T1000 (cell line): ENCODE measurements at regions not wholly inside any gene's neighbourhood (a gene's known extent, or its start where the extent isn't known, plus 50 kb on each side); places are given as distances from the start of the nearest gene placed in this dataset.

Source experiments
- DNase-seq: peaks from one replicate; lab custom pipeline; 2025; ENCODE audit warnings: mixed read lengths; lab: John Stamatoyannopoulos, UW

DNA sequence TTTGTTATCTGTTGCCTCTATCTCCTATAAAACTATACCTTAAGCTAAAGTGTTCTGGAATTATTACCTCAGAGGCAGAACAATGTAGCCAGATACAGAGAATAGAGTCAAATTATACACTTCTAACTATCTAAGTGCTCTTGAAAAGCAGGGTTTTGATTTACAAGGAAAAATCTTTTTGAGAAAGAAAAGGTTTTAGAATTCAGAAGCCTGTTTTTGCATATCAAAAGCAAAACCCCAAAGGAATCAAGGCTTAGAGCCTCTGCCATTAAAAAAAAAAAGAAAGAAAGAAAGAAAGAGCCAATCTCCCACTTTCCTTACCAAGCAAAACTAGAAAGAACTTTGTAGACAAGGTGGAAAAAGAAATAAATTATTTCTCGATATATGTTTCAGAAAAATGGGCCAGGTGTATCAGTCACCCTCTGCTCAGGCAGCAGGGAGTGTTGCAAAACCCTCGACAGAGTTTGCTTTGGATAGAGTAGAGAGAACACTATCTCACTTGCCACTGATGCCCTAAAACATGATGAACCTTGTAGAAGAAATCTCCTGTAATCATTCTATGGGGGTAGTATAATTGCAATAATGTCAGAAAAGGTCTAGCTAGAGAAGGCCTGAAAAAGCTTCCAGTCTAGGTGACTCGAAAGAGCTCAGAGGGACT, 318.3 kb downstream of the PCDH10 start:
- no peak for DNase-seq

GRCh38 chr4:133465022-133465421, 315.9 kb downstream of the PCDH10 start:
- no peak for DNase-seq

DNA sequence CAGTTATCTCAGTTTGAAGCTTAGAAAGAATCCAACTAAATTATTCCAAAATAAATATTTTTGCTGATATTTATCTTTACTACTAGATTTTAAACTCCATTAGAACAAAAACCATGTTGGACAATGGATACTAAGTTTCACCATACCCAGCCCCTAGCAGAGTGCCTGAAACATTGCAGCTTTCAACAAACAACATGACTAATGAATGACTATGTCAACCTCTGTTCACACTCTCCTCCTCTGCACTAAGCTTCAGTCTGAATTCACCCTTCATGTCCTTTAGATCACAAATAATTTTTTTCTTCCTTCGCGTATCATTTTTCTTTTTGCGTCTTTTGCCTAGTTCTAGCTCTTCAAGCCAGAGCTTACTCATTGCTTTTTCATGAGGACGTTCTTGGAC, 315.2 kb downstream of the PCDH10 start:
- DNase-seq = no peak

DNA sequence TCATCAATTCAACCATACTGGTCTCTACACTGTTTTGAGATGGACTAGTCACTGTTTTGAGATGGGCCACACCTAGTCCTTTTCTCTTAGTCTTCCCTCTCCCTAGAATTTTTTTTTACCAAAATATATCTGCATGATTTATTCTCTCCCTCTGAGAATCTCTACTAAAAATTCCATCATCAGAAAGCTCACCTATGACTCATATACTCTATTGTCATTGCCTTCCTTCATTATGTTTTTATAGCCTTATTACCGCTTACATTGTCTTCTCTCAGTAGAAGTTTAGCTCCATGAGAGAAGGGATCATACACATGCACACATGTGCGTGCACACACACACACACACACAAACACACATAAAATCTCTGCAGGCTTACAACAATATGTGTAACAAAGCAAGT, 303.6 kb downstream of the PCDH10 start:
- DNase-seq = no peak

GRCh38 chr4:133450813-133451212, 301.7 kb downstream of the PCDH10 start:
- no peak for DNase-seq

DNA sequence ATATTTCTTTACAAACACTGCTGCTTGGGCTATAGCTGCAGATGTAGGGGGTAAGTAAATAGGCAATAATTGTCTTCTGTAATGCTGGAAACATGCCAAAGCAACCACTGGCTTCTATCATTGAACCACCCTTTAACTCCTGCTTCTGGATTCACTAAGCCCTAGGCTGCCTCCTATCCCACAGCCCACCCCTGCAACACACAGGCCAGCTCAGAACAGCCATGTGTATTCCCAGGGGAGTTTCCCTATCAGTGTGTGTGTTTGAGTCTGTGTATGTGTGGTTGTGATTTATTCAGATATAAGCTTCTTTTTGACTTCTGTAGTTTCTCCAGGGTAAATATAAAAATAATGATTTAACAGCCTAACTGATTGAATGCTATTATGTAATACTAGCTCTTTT, 291.3 kb downstream of the PCDH10 start:
- DNase-seq = no peak

- no peak for DNase-seq
Observed at GRCh38 chr4:133439830-133440229, 290.7 kb downstream of the PCDH10 start.

DNA sequence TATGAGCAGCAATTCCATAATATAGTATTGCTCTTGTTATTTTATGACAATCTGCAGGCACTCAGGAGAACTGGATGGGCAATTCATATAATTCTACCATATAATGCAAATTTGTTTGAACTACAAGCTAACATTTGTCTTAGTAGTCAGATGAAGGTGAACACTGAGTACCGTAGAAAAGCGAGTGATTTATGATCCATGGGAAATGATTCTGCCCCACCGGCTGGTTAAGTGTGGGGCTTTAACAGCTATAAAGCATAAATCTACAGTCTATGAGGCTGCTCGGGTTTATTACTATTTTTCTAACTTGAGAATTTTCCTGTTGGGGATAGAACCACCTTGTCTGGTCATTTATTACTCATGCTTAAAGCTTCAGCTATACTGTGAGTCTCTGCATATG, 275.5 kb downstream of the PCDH10 start:
- DNase-seq = no peak

DNA sequence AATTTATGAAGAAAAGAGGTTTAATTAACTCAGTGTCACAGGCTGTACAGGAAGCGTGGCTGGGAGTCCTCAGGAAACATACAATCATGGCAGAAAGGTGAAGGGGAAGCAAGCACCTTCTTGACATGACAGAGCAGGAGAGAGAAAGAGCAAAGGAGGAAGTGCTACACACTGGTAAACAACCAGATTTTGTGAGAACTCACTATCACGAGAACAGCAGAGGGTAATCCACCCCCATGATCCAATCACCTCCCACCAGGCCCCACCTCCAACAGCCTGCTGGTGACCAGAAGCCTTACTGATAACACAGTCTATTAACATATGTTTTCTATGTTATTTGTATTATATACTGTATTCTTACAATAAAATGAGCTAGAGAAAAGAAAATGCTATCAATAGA, 254.8 kb downstream of the PCDH10 start:
- DNase-seq = no peak

DNA sequence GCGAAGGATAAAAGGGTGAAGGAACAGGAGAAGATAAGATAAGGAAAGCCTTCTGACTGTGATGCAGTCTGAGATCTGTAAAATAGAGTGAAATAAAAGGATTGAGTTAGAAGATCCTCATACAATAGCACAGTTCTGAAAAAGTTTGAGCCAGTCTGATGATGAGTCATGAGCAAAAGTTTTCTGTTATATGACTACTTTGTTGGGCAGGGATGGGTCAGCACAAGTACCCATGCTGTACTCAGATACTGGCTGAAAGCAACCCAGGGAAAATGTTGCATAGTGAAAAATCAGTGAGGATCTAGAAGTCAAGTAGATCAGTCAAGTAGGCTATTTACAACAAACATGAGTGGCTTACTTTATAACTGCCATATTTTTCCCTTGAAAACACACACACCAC, 253.5 kb downstream of the PCDH10 start:
- no peak for DNase-seq

DNA sequence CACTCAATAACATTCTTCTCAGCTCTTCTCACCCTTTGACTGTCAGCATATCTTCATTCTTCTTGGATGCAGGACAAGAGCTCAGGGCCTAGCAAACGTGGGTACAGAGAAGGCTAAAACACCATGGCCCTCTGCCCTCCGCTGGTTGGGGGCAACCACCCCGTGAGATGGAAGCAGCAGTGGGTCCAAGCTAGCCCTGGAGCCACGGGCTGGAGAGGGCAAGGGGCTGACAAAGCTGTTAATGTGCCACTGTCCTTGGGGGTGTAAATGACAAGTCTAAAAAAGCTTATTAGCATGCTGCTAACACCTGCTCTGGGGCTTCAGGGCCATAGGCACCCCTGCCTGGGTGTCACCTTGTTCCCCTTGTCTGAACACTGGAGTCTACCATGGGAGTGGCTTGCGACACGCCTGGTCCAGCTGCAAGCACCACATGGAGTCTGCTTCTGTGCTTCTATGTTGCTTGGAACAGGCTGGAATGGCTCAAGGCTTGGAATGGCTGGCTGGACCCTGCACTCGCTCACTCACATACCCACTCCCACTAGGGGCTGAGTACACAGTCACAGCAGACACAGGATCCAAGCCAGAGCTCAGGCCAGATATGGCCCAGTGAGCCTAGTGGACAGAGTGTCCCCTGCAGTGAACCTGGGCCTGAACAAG, 246.0 kb downstream of the PCDH10 start:
- DNase-seq = no peak

DNA sequence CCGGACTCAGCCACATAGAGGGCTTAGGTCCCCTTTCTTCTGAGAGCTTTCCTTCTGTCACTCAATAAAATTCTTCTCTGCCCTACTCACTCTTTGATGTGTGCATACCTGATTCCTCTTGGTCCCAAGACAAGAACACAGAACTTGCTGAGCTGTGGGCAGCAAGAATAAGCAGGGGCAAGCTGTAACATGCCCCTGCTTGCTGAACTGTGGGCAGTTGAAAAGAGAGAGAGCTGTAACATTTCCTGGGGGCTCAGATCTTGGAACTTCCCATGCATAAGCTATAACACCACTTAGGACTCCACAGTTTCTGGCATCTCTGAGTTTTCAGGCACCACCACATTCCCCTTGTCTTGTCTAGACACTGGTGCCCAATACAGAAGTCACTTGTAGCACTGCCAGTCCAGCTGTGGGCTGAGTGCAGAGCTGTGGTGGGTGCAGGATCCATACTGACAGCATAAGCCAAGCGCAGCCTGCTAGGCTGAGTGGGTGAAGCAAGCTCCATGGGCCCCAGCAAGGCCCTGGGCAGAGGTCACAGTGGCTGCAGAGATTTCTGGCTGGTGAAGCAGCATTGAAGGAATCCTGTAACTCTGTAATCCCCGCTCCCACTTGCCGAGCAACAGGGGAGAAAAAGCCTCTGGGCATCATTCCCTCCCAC, 241.2 kb downstream of the PCDH10 start:
- DNase-seq = no peak

DNA sequence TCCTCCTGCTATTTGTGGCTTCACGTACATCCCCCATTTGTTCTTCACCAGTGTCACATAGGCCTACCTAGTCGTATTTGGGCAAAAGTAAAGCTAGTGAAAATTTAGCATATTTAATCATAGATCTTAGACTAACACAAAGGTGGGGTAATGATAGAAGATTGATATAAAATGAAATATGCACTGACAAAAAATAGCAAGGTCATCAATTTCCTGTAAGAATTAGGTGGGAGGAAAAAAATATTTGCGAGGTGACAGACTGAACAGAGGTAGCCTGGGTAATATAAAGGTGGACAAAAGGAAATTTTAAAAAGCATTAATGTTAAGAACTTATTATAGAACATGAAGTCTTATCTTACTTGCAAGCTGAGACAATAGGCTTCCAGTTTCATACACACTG, 239.9 kb downstream of the PCDH10 start:
- DNase-seq = no peak

DNA sequence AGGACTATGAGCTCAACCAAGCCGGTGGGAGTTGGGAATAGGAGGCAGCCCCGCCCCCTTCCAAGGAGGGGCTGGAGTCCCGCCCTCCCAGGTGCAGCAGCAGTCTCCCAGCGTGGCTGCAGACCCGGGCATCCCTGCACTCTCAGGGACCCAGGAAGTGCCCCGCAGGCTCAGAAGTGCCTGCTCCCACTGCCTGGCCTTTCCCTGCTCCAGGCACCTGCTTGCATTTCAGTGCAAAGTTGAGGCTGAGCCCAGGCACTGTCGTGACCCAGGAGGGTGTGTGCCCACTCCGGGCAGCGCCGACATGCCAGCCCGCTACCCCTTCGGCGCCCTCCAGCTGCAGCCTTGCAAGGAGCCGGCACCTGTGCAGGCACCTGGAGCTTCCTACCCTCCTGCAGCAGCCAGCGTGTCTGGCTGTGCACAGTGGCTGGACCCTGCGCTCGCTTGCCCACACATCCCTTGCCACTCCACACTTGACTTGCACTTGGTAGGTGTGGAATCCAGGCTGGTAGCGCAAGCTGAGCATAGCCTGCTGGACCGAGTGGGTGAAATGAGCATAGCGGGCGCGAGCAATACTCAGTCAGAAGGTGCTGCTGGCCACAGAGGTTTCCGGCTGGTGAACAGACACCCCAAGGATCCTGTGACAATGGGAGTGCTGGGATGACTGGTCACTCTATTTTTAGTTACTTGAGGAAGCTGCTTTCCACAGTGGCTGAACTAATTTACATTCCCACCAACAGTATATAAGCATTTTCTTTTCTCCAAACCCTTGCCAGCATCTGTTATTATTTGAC, 236.3 kb downstream of the PCDH10 start:
- no peak for DNase-seq

- DNase-seq = no peak
Observed at GRCh38 chr4:133379681-133380438, 230.8 kb downstream of the PCDH10 start.

DNA sequence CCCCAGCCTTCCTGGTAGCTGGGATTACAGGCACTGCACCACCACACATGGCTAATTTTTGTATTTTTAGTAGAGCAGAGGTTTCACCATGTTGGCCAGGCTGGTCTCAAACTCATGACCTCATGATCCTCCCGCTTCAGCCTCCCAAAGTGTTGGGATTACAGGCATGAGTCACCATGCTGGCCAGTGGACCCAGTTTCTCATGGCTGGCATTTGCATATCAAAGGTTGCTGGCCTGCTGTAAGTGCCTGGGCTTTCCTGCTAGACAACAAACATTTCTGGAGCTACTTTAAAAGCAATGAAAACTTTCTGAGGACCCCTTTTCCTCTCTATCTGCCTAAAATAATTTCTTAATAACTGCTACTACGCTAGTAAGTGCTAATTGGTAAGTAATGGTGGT, 228.2 kb downstream of the PCDH10 start:
- no peak for DNase-seq

DNA sequence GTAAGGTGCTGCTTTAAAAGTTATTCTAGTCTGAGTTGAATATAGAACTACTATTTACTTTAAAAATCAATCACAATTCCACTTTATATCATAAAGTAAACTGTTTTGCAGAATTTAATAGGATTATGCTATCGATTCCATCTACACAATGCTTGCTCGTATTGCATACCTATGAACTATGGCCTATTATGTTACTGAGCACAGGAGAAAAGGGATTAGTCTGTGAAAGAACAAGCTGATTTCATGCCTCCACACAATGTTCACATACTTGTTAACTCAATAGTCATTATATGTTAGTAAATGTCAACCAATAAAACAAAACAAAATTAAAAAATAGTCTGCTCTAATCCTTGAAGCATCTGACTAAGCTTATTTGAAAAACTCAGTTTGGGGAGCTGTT, 223.6 kb downstream of the PCDH10 start:
- no peak for DNase-seq

DNA sequence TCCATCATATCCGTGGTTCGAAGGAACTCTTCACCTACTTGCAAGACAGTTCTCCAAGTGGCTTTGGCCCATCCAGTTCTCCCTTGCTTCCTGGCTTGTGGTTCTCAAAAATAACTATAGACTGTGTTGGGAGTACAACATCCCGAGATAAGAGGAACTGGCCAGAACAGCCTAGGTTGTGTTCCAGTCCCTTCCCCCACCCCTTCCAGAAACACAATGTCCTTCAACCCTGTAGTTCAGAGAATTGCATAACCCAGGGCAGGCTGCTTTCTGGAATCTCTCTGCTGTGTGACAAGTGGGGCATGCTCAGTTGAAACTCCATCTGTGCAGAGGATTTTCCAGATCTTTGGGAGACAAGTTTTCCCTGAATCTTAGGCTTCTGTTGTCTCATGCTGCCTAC, 206.5 kb downstream of the PCDH10 start:
- no peak for DNase-seq

GRCh38 chr4:133347409-133347808, 198.3 kb downstream of the PCDH10 start:
- no peak for DNase-seq

GRCh38 chr4:133324491-133324890, 175.4 kb downstream of the PCDH10 start:
- no peak for DNase-seq

DNA sequence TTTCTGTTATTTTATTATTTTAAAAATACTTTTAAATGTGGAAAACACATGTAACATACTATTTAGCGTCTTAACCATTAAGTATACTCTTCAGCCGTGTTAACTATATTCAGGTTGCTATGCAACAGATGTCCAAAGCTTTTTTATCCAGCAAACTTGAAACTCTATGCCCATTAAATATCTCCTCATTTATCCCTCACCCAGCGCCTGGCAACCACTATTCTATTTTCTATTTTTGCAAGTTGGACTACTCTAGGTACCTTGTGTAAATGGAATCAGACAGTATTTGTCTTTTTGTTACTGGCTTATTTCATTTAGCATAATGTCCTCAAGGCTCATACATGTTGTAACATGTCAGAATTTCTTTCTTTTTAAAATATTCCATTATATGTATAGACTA, 174.6 kb downstream of the PCDH10 start:
- DNase-seq = no peak

DNA sequence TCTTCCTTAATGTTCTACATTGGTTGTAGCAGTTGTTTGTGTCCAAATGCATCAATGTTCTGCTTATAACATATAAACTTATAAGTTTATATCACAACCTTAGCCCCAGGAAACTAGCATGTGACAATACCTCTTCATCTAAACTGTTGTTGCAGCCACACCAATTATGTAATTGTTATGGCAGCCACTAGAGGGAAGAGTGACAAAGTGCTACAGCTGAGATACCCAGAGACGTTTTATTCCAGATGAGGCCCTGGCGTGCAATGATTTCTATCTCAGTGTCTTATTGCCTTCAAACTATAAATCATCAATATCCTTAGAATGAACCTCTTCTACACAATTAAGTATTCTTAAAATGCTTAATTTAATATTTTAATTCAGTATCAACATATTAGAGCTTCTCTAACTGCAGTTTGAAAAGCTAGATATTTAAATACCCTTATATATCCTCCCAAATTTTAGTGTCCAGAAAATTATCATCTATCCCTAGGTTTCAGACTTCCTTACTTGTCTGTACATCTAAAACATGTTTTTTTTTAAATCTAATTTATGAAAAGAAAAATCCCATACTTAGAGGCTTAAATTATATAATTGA, 171.6 kb downstream of the PCDH10 start:
- DNase-seq = no peak
